Keratinocyte (primary cell): ENCODE measurements at regions not wholly inside any gene's neighbourhood (a gene's known extent, or its start where the extent isn't known, plus 50 kb on each side); places are given as distances from the start of the nearest gene placed in this dataset.

Experiments
- DNase-seq: peaks from one replicate; pipeline ENCODE4 v3.0.0-alpha.2; 2011; ENCODE audit warnings: low read depth, missing footprints, low spot score
- FAIRE-seq: peaks from 2 replicates; lab custom pipeline; 2011; peaks lifted over from hg19 to GRCh38; lab: Jason Lieb, UNC
- H2AFZ ChIP-seq: 2 replicates; pipeline ENCODE4 v1.6.0; 2012; ENCODE audit warnings: low read length, control low read depth, inconsistent platforms; ENCODE audit not compliant: control insufficient read depth
- H3K27ac ChIP-seq: 2 replicates; pipeline ENCODE4 v1.5.1; 2011; ENCODE audit warnings: low read length; ENCODE audit not compliant: control insufficient read depth, insufficient read depth
- H3K27me3 ChIP-seq: 3 replicates; pipeline ENCODE4 v1.6.0; 2011; ENCODE audit warnings: low read length; ENCODE audit not compliant: control insufficient read depth, insufficient read depth; ENCODE audit errors: extremely low read depth
- H3K36me3 ChIP-seq, 2 experiments: 2 replicates in 1 of 2; 3 replicates in 1 of 2; pipeline ENCODE4 v1.5.1; 2011; ENCODE audit warnings: low read length in 2 of 2, mild to moderate bottlenecking in 1 of 2; ENCODE audit not compliant: control insufficient read depth in 2 of 2, insufficient read depth in 2 of 2; ENCODE audit errors: extremely low read depth in 1 of 2
- H3K4me1 ChIP-seq: 3 replicates; pipeline ENCODE4 v1.5.1; 2011; ENCODE audit warnings: low read length; ENCODE audit not compliant: control insufficient read depth, insufficient read depth; ENCODE audit errors: extremely low read depth
- H3K4me2 ChIP-seq: 3 replicates; pipeline ENCODE4 v1.6.0; 2011; ENCODE audit warnings: low read depth, low read length; ENCODE audit not compliant: control insufficient read depth, insufficient read depth; ENCODE audit errors: extremely low read depth
- H3K4me3 ChIP-seq, 3 experiments: fragments of 200-600 bp in 1 of 3; sonication (generic) in 1 of 3; 2 replicates in 2 of 3; 3 replicates in 1 of 3; pipeline ENCODE4 v1.5.1; 2011 to 2016; ENCODE audit warnings: low read length in 3 of 3, mild to moderate bottlenecking in 3 of 3, control low read depth in 2 of 3, inconsistent platforms in 1 of 3, low read depth in 1 of 3, mixed read lengths in 1 of 3, mixed run types in 1 of 3, moderate library complexity in 1 of 3; ENCODE audit not compliant: control insufficient read depth in 2 of 3, insufficient read depth in 2 of 3; ENCODE audit errors: extremely low read depth in 1 of 3
- H3K79me2 ChIP-seq: 2 replicates; pipeline ENCODE4 v1.6.0; 2012; ENCODE audit warnings: low read length; ENCODE audit not compliant: control insufficient read depth, insufficient read depth
- H3K9ac ChIP-seq: 3 replicates; pipeline ENCODE4 v1.6.0; 2011; ENCODE audit warnings: low read length; ENCODE audit not compliant: control insufficient read depth, insufficient read depth; ENCODE audit errors: extremely low read depth
- H3K9me1 ChIP-seq: 3 replicates; pipeline ENCODE4 v1.6.0; 2011; ENCODE audit warnings: low read length; ENCODE audit not compliant: control insufficient read depth, insufficient read depth; ENCODE audit errors: extremely low read depth
- H3K9me3 ChIP-seq: 2 replicates; pipeline ENCODE4 v1.5.1; 2012; ENCODE audit warnings: low read depth, low read length; ENCODE audit not compliant: control insufficient read depth
- H4K20me1 ChIP-seq: 3 replicates; pipeline ENCODE4 v1.6.0; 2011; ENCODE audit warnings: low read length; ENCODE audit not compliant: control insufficient read depth, insufficient read depth; ENCODE audit errors: extremely low read depth
- CTCF ChIP-seq, 3 experiments: IDR thresholded peaks in 1 of 3; conservative IDR thresholded peaks in 1 of 3; optimal IDR thresholded peaks in 1 of 3; 2 replicates in 2 of 3; 3 replicates in 1 of 3; pipeline versions ENCODE3 to v1.5.1; 2011; ENCODE audit warnings: low read length in 3 of 3, mild to moderate bottlenecking in 3 of 3, moderate library complexity in 2 of 3, control low read depth in 1 of 3, inconsistent platforms in 1 of 3; ENCODE audit not compliant: insufficient read depth in 2 of 3; ENCODE audit errors: extremely low read depth in 1 of 3
- EZH2 ChIP-seq: IDR thresholded peaks from one replicate; pipeline ENCODE4 v1.6.1; 2012; ENCODE audit warnings: inconsistent platforms, mild to moderate bottlenecking, low read length, moderate library complexity
- dilution Hi-C: fragments of 300-500 bp; cut with MboI; formaldehyde crosslinking; loops from one replicate; pipeline ENCODE4 v1.7.0; 2020; ENCODE audit warnings: low sequenced_read_pairs; ENCODE audit not compliant: extremely low pct_ligation_motif_present

DNA sequence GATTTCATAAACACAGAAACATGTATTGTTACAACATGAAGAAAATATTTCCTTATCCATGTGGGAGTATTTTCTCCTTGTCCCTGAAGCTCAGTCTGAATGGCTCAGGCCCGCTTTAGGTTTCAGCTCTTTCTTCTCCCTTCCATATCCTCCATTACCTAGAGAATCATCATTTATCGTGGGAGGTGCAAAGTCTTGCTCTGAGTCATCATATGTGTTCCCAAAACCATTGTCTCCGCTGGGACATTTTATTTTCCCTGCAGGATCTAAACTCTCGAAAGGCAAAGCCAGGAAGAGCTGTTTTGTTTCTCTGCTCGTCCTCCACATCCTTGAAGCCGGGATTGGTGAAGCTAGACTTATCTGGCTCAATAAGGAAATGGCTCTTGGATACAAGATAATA, 571.2 kb downstream of the EDEM1 start:
- TF ChIP-seq EZH2: no peak
- TF ChIP-seq CTCF (optimal IDR thresholded peaks at IDR 0.05 in 1 of 3, IDR thresholded peaks at IDR 0.05 in 1 of 3, conservative IDR thresholded peaks at IDR 0.05 in 1 of 3; ENCODE audit: extremely low read depth in 1 of 3, insufficient read depth in 2 of 3, low read length in 3 of 3): no peak
- no peaks in the 10 kb centered on the region for H3K9me3 ChIP-seq
- no peak overlapping the region for H3K27ac ChIP-seq
- DNase-seq (no peak), FAIRE-seq (no peak)
- H3K9me1 ChIP-seq: no peaks in the 10 kb centered on the region
- H4K20me1 ChIP-seq: no peaks in the 10 kb centered on the region
- no peaks in the 10 kb centered on the region for H3K36me3 ChIP-seq
- no peaks in the 10 kb centered on the region for H3K79me2 ChIP-seq
- dilution Hi-C loops: no loop called here
- no peak overlapping the region for H2AFZ ChIP-seq
- no peaks in the 10 kb centered on the region for H3K27me3 ChIP-seq
- no peak overlapping the region for H3K4me2 ChIP-seq
- no peak overlapping the region for H3K4me3 ChIP-seq
- H3K4me1 ChIP-seq: no peaks in the 10 kb centered on the region
- no peak overlapping the region for H3K9ac ChIP-seq

- Histone ChIP-seq H3K9me1 (no peaks in the 10 kb centered on the region), H3K9ac (no peak overlapping the region), H3K27me3 (no peaks in the 10 kb centered on the region), H4K20me1 (no peaks in the 10 kb centered on the region), H3K4me1 (no peaks in the 10 kb centered on the region), H3K9me3 (no peaks in the 10 kb centered on the region), H3K27ac (no peak overlapping the region), H3K36me3 (no peaks in the 10 kb centered on the region), H2AFZ (no peak overlapping the region), H3K4me3 (no peak overlapping the region), H3K79me2 (no peaks in the 10 kb centered on the region), H3K4me2 (no peak overlapping the region)
- DNase-seq (no peak), FAIRE-seq (no peak)
- TF ChIP-seq EZH2 (no peak), CTCF (optimal IDR thresholded peaks at IDR 0.05 in 1 of 3, IDR thresholded peaks at IDR 0.05 in 1 of 3, conservative IDR thresholded peaks at IDR 0.05 in 1 of 3; ENCODE audit: extremely low read depth in 1 of 3, insufficient read depth in 2 of 3, low read length in 3 of 3) (no peak)
- dilution Hi-C loops: no loop called here
Measured at GRCh38 chr3:5762506-5762905, 575.0 kb downstream of the EDEM1 start.
